GM23338 (cell line): ENCODE measurements at regions not wholly inside any gene's neighbourhood (a gene's known extent, or its start where the extent isn't known, plus 50 kb on each side); places are given as distances from the start of the nearest gene placed in this dataset.

Source experiments
- ATAC-seq: fragments of 200-7000 bp; cut with Tn5 transposase; 3 replicates; pipeline ENCODE4 v1.9.1; 2020
- DNase-seq: peaks from one replicate; pipeline ENCODE4 v3.0.0-alpha.2; 2015; ENCODE audit warnings: low spot score
- H2AFZ ChIP-seq: fragments of 200-600 bp; sonication (generic); 2 replicates; pipeline ENCODE4 v1.8.0; 2016; ENCODE audit warnings: antibody characterized with exemption, mild to moderate bottlenecking, moderate library complexity
- H3F3A ChIP-seq: fragments of 200-600 bp; sonication (generic); replicated peaks from 2 replicates; pipeline ENCODE4 v1.8.0; 2017; ENCODE audit warnings: antibody characterized with exemption, mixed run types, low read depth
- H3K27ac ChIP-seq: fragments of 200-600 bp; sonication (generic); 2 replicates; pipeline ENCODE4 v1.6.1; 2016; ENCODE audit warnings: low read depth
- H3K27me3 ChIP-seq: fragments of 200-600 bp; sonication (generic); 2 replicates; pipeline ENCODE4 v1.8.0; 2016; ENCODE audit warnings: mild to moderate bottlenecking, mixed run types, moderate library complexity; ENCODE audit not compliant: insufficient read depth
- H3K36me3 ChIP-seq: fragments of 200-600 bp; sonication (generic); 2 replicates; pipeline ENCODE4 v1.8.0; 2016; ENCODE audit warnings: mild to moderate bottlenecking; ENCODE audit not compliant: insufficient read depth
- H3K4me1 ChIP-seq: fragments of 200-600 bp; sonication (generic); 2 replicates; pipeline ENCODE4 v1.8.0; 2016; ENCODE audit warnings: mild to moderate bottlenecking, moderate library complexity; ENCODE audit not compliant: insufficient read depth
- H3K4me2 ChIP-seq: fragments of 200-600 bp; sonication (generic); 2 replicates; pipeline ENCODE4 v1.7.1; 2017; ENCODE audit warnings: mixed run types
- H3K4me3 ChIP-seq: fragments of 200-600 bp; sonication (generic); 2 replicates; pipeline ENCODE4 v1.6.1; 2016; ENCODE audit warnings: mixed run types
- H3K79me2 ChIP-seq: fragments of 200-600 bp; sonication (generic); replicated peaks from 2 replicates; pipeline ENCODE4 v1.8.0; 2017; ENCODE audit warnings: mild to moderate bottlenecking; ENCODE audit not compliant: insufficient read depth
- H3K9me2 ChIP-seq: fragments of 200-600 bp; sonication (generic); 2 replicates; pipeline ENCODE4 v1.8.0; 2017; ENCODE audit not compliant: insufficient read depth
- H4K20me1 ChIP-seq: fragments of 200-600 bp; sonication (generic); replicated peaks from 2 replicates; pipeline ENCODE4 v1.8.0; 2017; ENCODE audit warnings: mild to moderate bottlenecking; ENCODE audit not compliant: insufficient read depth
- H3K27ac Mint-ChIP-seq: 2 replicates; pipeline ENCODE4 v1.8.0; 2020; ENCODE audit warnings: inconsistent platforms, mild to moderate bottlenecking, moderate library complexity, mixed read lengths
- H3K27me3 Mint-ChIP-seq: 3 replicates; pipeline ENCODE4 v1.8.0; 2022; ENCODE audit warnings: low read depth, mild to moderate bottlenecking, moderate library complexity, mixed read lengths, inconsistent platforms; ENCODE audit not compliant: insufficient read depth, poor library complexity
- H3K36me3 Mint-ChIP-seq: 3 replicates; pipeline ENCODE4 v1.8.0; 2021; ENCODE audit warnings: low read depth, mild to moderate bottlenecking, inconsistent platforms, moderate library complexity, mixed read lengths
- H3K4me1 Mint-ChIP-seq: 3 replicates; pipeline ENCODE4 v1.8.0; 2020; ENCODE audit warnings: mild to moderate bottlenecking, inconsistent platforms, mixed read lengths
- H3K4me3 Mint-ChIP-seq: 3 replicates; pipeline ENCODE4 v1.8.0; 2021; ENCODE audit warnings: moderate library complexity, mild to moderate bottlenecking, inconsistent platforms, mixed read lengths
- H3K9me3 Mint-ChIP-seq: 3 replicates; pipeline ENCODE4 v1.8.0; 2020; ENCODE audit warnings: moderate library complexity, mild to moderate bottlenecking, inconsistent platforms, mixed read lengths
- ETS1 ChIP-seq: IDR thresholded peaks from 2 replicates; pipeline ENCODE4 v1.6.1; 2016; ENCODE audit warnings: antibody characterized with exemption
- REST ChIP-seq: IDR thresholded peaks from one replicate; pipeline ENCODE4 v1.6.1; 2018; ENCODE audit warnings: antibody characterized with exemption; ENCODE audit not compliant: unreplicated experiment
- STAT1 ChIP-seq: IDR thresholded peaks from one replicate; pipeline ENCODE4 v1.6.1; 2016; ENCODE audit warnings: antibody characterized with exemption; ENCODE audit not compliant: unreplicated experiment
- ZNF462 ChIP-seq: fragments of 250-450 bp; sonication (Bioruptor Pico); IDR thresholded peaks from 2 replicates; pipeline ENCODE4 v1.5.0; 2020; ENCODE audit warnings: mild to moderate bottlenecking, moderate library complexity

- no peak for TF ChIP-seq ZNF462 (CRISPR knock-in tag)
Measured at GRCh38 chr5:58066557-58066956, 393.3 kb downstream of the PLK2 start (continued).

GRCh38 chr5:58066076-58066475, 393.8 kb downstream of the PLK2 start:
- no peak overlapping the region for H2AFZ ChIP-seq
- no peaks in the 10 kb centered on the region for H3K79me2 ChIP-seq
- no peak for ATAC-seq
- H3K4me1 ChIP-seq, result no peaks in the 10 kb centered on the region
- no peaks in the 10 kb centered on the region for H4K20me1 ChIP-seq
- TF ChIP-seq ETS1, result no peak
- no peak for TF ChIP-seq REST
- no peak for TF ChIP-seq STAT1
- H3K27me3 ChIP-seq, result no peaks in the 10 kb centered on the region
- Mint-ChIP-seq H3K27ac (no peak overlapping the region), H3K36me3 (peaks cover 2% of the 10 kb centered on the region; the same call in 1 of the 3 replicates), H3K4me1 (0 out of 3 replicates have a peak, but pooled peaks cover under 1% of the 10 kb centered on the region), H3K4me3 (no peak overlapping the region), H3K27me3 (no peaks in the 10 kb centered on the region), H3K9me3 (peaks cover 7% of the 10 kb centered on the region; the same call in 2 of the 3 replicates)
- no peaks in the 10 kb centered on the region for H3K9me2 ChIP-seq
- H3K4me2 ChIP-seq, result no peak overlapping the region
- H3K27ac ChIP-seq, result no peak overlapping the region
- H3F3A ChIP-seq, result no peaks in the 10 kb centered on the region
- no peaks in the 10 kb centered on the region for H3K36me3 ChIP-seq
- H3K4me3 ChIP-seq, result no peak overlapping the region
- no peak for DNase-seq
